Osteoblast (primary cell): ENCODE measurements at regions not wholly inside any gene's neighbourhood (a gene's known extent, or its start where the extent isn't known, plus 50 kb on each side); places are given as distances from the start of the nearest gene placed in this dataset.

Source experiments
- DNase-seq: peaks from one replicate; pipeline ENCODE4 v3.0.0; 2011; ENCODE audit warnings: low spot score, mixed read lengths; ENCODE audit not compliant: insufficient read length; ENCODE audit errors: missing footprints
- H2AFZ ChIP-seq: 2 replicates; pipeline ENCODE4 v1.6.0; 2011; ENCODE audit warnings: mild to moderate bottlenecking, low read length
- H3K27ac ChIP-seq: 2 replicates; pipeline ENCODE4 v1.5.1; 2011; ENCODE audit warnings: mild to moderate bottlenecking, low read depth, low read length, moderate library complexity
- H3K27me3 ChIP-seq: 2 replicates; pipeline ENCODE4 v1.6.0; 2012; ENCODE audit warnings: mild to moderate bottlenecking, control low read depth, inconsistent platforms, low read length, moderate library complexity; ENCODE audit not compliant: insufficient read depth
- H3K36me3 ChIP-seq: 2 replicates; pipeline ENCODE4 v1.5.1; 2011; ENCODE audit warnings: mild to moderate bottlenecking, low read length, control low read depth, moderate library complexity; ENCODE audit not compliant: insufficient read depth
- H3K4me1 ChIP-seq: 2 replicates; pipeline ENCODE4 v1.5.1; 2011; ENCODE audit warnings: mild to moderate bottlenecking, low read length, control low read depth, moderate library complexity; ENCODE audit not compliant: insufficient read depth
- H3K4me2 ChIP-seq: 2 replicates; pipeline ENCODE4 v1.6.0; 2011; ENCODE audit warnings: mild to moderate bottlenecking, low read length; ENCODE audit not compliant: insufficient read depth
- H3K4me3 ChIP-seq: fragments of 200-600 bp; sonication (generic); 3 replicates; pipeline ENCODE4 v1.5.1; 2012; ENCODE audit warnings: mild to moderate bottlenecking, low read length, inconsistent platforms; ENCODE audit not compliant: insufficient read depth
- H3K79me2 ChIP-seq: 2 replicates; pipeline ENCODE4 v1.6.0; 2012; ENCODE audit warnings: mild to moderate bottlenecking, low read length, control low read depth, inconsistent platforms; ENCODE audit not compliant: insufficient read depth
- H3K9me3 ChIP-seq: 2 replicates; pipeline ENCODE4 v1.5.1; 2011; ENCODE audit warnings: low read depth, low read length, control low read depth
- H4K20me1 ChIP-seq: 2 replicates; pipeline ENCODE4 v1.6.0; 2012; ENCODE audit warnings: mild to moderate bottlenecking, low read length, control low read depth; ENCODE audit not compliant: insufficient read depth
- CTCF ChIP-seq: IDR thresholded peaks from 2 replicates; pipeline ENCODE4 v1.5.1; 2011; ENCODE audit warnings: mild to moderate bottlenecking, low read depth, low read length, moderate library complexity; ENCODE audit errors: extremely low read depth

- Histone ChIP-seq H3K79me2 (no peaks in the 10 kb centered on the region), H3K4me2 (no peak overlapping the region), H2AFZ (no peak overlapping the region), H3K9me3 (peaks cover 5% of the 10 kb centered on the region), H3K27ac (no peak overlapping the region), H3K4me1 (no peaks in the 10 kb centered on the region), H3K27me3 (peaks cover 3% of the 10 kb centered on the region), H3K36me3 (no peaks in the 10 kb centered on the region), H4K20me1 (no peaks in the 10 kb centered on the region), H3K4me3 (no peak overlapping the region)
- TF ChIP-seq CTCF: no peak
- no peak for DNase-seq
Measured at GRCh38 chr2:234640657-234641056, 143.8 kb upstream of the ARL4C start.

- no peaks in the 10 kb centered on the region for H3K4me1 ChIP-seq
- peaks cover 5% of the 10 kb centered on the region for H3K9me3 ChIP-seq
- H4K20me1 ChIP-seq: no peaks in the 10 kb centered on the region
- H3K79me2 ChIP-seq: no peaks in the 10 kb centered on the region
- DNase-seq: no peak
- no peak overlapping the region for H3K4me3 ChIP-seq
- no peak overlapping the region for H2AFZ ChIP-seq
- peaks cover 3% of the 10 kb centered on the region for H3K27me3 ChIP-seq
- H3K4me2 ChIP-seq: no peak overlapping the region
- no peaks in the 10 kb centered on the region for H3K36me3 ChIP-seq
- TF ChIP-seq CTCF: no peak
- no peak overlapping the region for H3K27ac ChIP-seq
Measured at GRCh38 chr2:234638966-234639365, 142.1 kb upstream of the ARL4C start.

GRCh38 chr2:234635284-234635683 is 138.4 kb upstream of the ARL4C start:
- no peaks in the 10 kb centered on the region for H3K36me3 ChIP-seq
- H3K9me3 ChIP-seq: no peaks in the 10 kb centered on the region
- peaks cover 19% of the 10 kb centered on the region for H3K27me3 ChIP-seq
- peaks cover 3% of the 10 kb centered on the region for H3K4me1 ChIP-seq
- H3K27ac ChIP-seq: no peak overlapping the region
- H2AFZ ChIP-seq: no peak overlapping the region
- no peak overlapping the region for H3K4me2 ChIP-seq
- DNase-seq: no peak
- no peak overlapping the region for H3K4me3 ChIP-seq
- TF ChIP-seq CTCF: peak; percentile 36
- no peaks in the 10 kb centered on the region for H4K20me1 ChIP-seq
- H3K79me2 ChIP-seq: no peaks in the 10 kb centered on the region

GRCh38 chr2:234633581-234634230 is 136.8 kb upstream of the ARL4C start:
- H3K4me2 ChIP-seq: no peak overlapping the region
- H3K27ac ChIP-seq: no peak overlapping the region

More at GRCh38 chr2:234633581-234634230, 136.8 kb upstream of the ARL4C start:
- Histone ChIP-seq H3K4me1 (peaks cover 3% of the 10 kb centered on the region), H2AFZ (no peak overlapping the region), H3K4me3 (no peak overlapping the region), H3K36me3 (no peaks in the 10 kb centered on the region), H3K79me2 (no peaks in the 10 kb centered on the region), H3K27me3 (peaks cover 18% of the 10 kb centered on the region), H4K20me1 (no peaks in the 10 kb centered on the region), H3K9me3 (no peaks in the 10 kb centered on the region)
- no peak for TF ChIP-seq CTCF
- DNase-seq: no peak
